B cell (primary cell): ENCODE measurements at regions not wholly inside any gene's neighbourhood (a gene's known extent, or its start where the extent isn't known, plus 50 kb on each side); places are given as distances from the start of the nearest gene placed in this dataset.

ENCODE experiments used
- CTCF ChIP-seq: fragments of 200-600 bp; IDR thresholded peaks from one replicate; pipeline ENCODE4 v1.8.0; 2022; ENCODE audit warnings: antibody characterized with exemption, mild to moderate bottlenecking
- EZH2 ChIP-seq: IDR thresholded peaks from 2 replicates; pipeline ENCODE4 v1.6.1; 2012; ENCODE audit warnings: borderline replicate concordance, low read depth, mild to moderate bottlenecking, moderate library complexity, low read length; ENCODE audit not compliant: insufficient read depth, poor library complexity, severe bottlenecking

GRCh38 chr16:61309386-61309785 lies 726.9 kb downstream of the CDH8 start:
- TF ChIP-seq CTCF (no peak), EZH2 (no peak)
